HFF-Myc (cell line): ENCODE measurements at regions not wholly inside any gene's neighbourhood (a gene's known extent, or its start where the extent isn't known, plus 50 kb on each side); places are given as distances from the start of the nearest gene placed in this dataset.

Source experiments
- DNase-seq: peaks from one replicate; pipeline ENCODE4 v3.0.0-alpha.2; 2011; ENCODE audit warnings: low read depth; ENCODE audit errors: extremely low read depth
- H3K4me3 ChIP-seq: replicated peaks from 2 replicates; pipeline ENCODE4 v1.5.1; 2011; ENCODE audit warnings: low read depth, mild to moderate bottlenecking, control low read depth, low read length
- TF ChIP-seq, protein P1 (sequence below): IDR thresholded peaks from 2 replicates; pipeline ENCODE4 v1.5.1; 2012; ENCODE audit warnings: mild to moderate bottlenecking, low read depth, low read length, control low read depth; ENCODE audit errors: missing control alignments

DNA sequence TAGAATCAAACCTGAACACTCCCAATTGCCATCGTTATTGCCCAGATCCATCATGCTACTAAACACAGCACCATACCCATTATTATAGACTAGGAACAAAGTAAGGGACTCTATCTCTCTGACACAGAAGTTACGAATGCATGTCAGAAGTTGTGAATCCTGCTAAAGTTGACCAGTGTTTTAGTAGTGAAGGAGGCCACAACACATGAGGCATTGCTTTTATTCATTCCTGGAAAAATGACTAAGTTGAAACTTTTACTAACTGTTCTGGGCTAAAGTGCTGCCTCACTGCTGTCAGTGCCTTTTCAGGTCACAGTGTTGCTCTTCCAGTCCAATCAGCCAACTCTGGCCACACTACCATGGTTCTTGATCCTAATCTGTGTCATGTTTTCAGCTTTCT lies 911.1 kb downstream of the TTLL7 start:
- DNase-seq, result no peak
- TF ChIP-seq, protein P1, sequence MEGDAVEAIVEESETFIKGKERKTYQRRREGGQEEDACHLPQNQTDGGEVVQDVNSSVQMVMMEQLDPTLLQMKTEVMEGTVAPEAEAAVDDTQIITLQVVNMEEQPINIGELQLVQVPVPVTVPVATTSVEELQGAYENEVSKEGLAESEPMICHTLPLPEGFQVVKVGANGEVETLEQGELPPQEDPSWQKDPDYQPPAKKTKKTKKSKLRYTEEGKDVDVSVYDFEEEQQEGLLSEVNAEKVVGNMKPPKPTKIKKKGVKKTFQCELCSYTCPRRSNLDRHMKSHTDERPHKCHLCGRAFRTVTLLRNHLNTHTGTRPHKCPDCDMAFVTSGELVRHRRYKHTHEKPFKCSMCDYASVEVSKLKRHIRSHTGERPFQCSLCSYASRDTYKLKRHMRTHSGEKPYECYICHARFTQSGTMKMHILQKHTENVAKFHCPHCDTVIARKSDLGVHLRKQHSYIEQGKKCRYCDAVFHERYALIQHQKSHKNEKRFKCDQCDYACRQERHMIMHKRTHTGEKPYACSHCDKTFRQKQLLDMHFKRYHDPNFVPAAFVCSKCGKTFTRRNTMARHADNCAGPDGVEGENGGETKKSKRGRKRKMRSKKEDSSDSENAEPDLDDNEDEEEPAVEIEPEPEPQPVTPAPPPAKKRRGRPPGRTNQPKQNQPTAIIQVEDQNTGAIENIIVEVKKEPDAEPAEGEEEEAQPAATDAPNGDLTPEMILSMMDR, result no peak
- H3K4me3 ChIP-seq, result no peak overlapping the region

DNA sequence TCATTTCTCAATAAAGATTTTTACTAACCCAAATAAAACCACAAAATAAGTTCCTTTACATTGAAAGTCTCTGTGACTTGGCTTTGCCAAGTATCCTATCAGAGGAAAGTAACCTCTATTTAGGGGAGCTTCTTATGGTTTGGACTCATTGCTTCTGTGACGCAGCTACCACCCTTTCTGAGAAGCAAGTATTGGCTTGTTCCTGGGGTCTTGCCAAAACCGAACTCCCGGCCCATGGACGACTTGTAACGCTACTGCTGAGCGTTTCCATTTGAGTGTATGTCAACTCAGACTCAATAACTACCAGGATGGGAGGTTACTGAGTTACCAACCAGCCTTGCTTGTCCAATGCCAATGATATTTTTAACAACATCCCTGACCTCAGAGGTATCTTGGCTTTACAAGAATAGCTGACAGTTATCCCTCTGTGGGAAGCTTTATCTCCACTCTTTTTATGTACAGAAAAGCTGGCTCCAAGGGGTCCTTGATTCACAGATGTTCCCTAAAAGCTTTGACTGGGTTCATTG lies 911.9 kb downstream of the TTLL7 start:
- TF ChIP-seq, protein P1, result no peak
- no peak overlapping the region for H3K4me3 ChIP-seq
- no peak for DNase-seq

DNA sequence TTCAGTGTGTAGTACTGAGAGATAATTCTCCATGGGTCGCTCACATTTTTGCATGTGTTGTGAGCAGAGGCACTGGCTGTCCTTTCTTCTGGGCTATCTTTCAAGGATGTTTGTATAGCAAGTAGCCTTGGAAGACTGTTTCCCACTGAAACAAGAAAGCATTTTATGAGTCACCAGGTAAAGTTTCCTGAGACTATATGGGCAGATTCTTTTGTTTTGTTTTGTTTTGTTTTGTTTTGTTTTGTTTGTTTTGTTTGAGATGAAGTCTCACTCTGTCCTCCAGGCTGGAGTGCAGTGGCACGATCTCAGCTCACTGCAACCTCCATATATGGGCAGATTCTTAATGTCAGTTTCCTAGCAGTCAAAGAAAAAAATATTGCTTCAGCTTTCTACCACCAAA lies 912.6 kb downstream of the TTLL7 start:
- TF ChIP-seq, protein P1, result no peak
- H3K4me3 ChIP-seq, result no peak overlapping the region

DNA sequence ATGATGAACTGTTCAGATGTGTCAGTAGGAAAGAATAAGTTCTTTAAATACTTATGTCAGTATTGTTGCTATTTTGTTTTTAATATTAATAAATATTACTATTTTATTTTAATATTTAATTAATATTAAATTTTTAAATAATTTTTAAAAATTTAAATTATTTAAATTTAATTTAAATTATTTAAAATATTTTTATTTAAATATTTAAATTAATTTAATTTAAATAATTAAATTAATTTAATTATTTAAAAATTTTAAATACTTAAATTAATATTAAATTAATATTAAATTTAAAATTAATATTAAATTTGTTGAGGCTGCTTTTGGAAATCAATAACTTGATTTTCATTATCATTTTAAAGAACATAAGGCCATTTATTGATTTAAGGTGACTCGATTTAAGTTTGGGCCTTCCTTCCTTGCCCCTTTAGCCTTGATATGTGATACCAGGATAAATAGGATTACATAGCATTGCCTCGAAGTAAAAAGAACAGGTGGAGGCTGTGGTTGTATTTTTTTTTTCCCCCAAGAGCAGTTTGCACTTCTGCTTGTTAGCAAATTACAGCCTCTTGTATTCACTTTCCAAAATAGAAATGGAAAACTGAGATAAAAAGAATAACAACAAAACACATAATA lies 915.2 kb downstream of the TTLL7 start:
- DNase-seq, result no peak
- no peak overlapping the region for H3K4me3 ChIP-seq
- TF ChIP-seq, protein P1, result no peak

More for the DNA sequence above, 912.6 kb downstream of the TTLL7 start:
- no peak for DNase-seq

DNA sequence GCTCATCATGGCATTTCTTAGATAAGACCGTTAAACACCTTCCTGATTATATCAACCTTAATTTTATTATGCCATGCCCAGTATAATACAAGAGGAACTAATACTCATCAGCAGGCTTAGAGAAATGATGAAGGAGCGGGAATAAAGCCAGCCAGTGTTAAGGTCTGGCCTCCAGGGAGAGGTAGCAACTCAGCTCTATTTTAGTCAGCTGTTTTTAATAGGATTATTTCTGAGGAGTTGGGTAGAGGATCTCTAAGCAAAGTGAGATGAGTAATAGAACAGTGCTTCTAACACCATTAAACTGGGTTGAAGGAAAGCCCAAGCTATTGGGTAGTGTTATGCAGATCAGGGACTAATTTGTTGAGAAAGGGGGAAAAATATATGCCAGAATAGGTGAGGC lies 921.5 kb downstream of the TTLL7 start:
- DNase-seq, result no peak
- TF ChIP-seq, protein P1, result no peak

DNA sequence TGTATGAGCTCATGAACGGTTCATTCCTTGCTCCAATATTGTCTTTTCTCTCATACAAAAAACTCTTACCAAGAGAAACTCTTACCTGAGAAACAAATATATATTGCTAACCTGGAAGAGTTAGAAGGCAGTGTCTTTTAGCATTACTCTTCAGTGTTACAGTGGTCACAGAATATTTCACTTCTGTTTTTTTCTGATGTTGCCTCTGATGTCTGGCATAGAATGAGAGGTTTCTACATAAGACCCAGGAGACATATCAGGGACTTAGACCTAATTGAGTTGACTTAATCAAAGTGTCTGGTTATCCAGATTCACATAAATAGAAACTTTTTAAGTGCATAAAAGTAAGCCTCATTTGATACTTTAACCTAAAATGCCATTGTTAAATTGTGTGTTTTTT lies 923.8 kb downstream of the TTLL7 start:
- H3K4me3 ChIP-seq, result no peak overlapping the region
- DNase-seq, result no peak
- TF ChIP-seq, protein P1, result no peak

More for the DNA sequence above, 921.5 kb downstream of the TTLL7 start:
- no peak overlapping the region for H3K4me3 ChIP-seq

DNA sequence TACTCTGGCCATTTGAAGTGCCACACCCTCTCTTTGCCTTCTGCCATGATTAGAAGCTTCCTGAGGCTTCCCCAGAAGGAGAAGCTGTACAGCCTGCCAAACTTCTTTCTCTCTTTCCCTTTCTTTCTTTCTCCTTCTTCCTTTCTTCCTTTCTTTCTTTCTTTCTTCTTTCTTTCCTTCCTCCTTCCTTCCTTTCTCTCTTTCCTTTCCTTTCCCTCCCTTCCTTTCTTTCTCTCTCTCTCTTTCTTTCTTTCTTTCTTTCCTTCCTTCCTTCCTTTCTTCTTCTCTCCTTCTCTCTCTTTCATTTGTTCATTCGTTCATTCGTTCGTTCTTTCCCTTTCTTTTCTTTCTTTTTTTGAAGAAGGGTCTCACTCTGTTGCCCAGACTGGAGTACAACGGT lies 931.0 kb downstream of the TTLL7 start:
- TF ChIP-seq, protein P1, result no peak
- no peak overlapping the region for H3K4me3 ChIP-seq
- DNase-seq, result no peak
